Stimulated activated memory B cell treated with anti-CD40 and anti-IgM and Interleukin-4, amounts not matched to agents 10 μg/mL and 1 μg/mL and 100 μg/mL, for 72 hours (primary cell): ENCODE measurements at regions not wholly inside any gene's neighbourhood (a gene's known extent, or its start where the extent isn't known, plus 50 kb on each side); places are given as distances from the start of the nearest gene placed in this dataset.

Source experiments
- ATAC-seq: fragments of 150-1000 bp; cut with Tn5 transposase; 2 replicates; pipeline ENCODE4 v1.10.0; 2021
- H3K27ac Mint-ChIP-seq: one replicate; pipeline ENCODE4 v1.8.0; 2022; ENCODE audit warnings: mild to moderate bottlenecking, mixed read lengths
- H3K27me3 Mint-ChIP-seq: one replicate; pipeline ENCODE4 v1.8.0; 2022; ENCODE audit warnings: mixed read lengths
- H3K36me3 Mint-ChIP-seq: one replicate; pipeline ENCODE4 v1.8.0; 2022; ENCODE audit warnings: mixed read lengths
- H3K4me1 Mint-ChIP-seq: one replicate; pipeline ENCODE4 v1.8.0; 2022; ENCODE audit warnings: mixed read lengths
- H3K4me3 Mint-ChIP-seq: one replicate; pipeline ENCODE4 v1.8.0; 2022; ENCODE audit warnings: mild to moderate bottlenecking, moderate library complexity, mixed read lengths
- H3K9me3 Mint-ChIP-seq: one replicate; pipeline ENCODE4 v1.8.0; 2022; ENCODE audit warnings: mixed read lengths

DNA sequence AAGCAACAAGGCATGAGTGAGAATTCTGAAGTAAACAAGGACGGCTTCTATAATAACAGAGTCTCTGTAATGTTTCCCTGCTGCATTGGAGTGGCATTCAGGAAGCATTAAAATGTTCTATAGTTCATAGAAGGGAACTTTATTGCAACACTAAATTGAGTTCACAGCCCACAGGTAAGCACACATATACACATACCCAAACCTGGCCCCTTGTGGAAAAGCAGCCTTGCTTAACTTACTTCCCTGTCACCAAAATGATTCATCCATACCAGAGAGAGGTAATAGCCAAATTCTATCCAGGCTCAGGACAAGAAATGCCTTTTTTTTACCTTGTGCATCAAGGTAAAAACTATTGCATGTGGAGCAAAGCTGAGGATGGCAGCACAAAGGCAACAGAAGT is 241.4 kb downstream of the HHIPL2 start:
- no peak for ATAC-seq
- Mint-ChIP-seq H3K9me3 (no peaks in the 10 kb centered on the region), H3K27ac (no peak overlapping the region), H3K4me3 (no peak overlapping the region), H3K4me1 (no peaks in the 10 kb centered on the region), H3K36me3 (no peaks in the 10 kb centered on the region), H3K27me3 (peaks cover 9% of the 10 kb centered on the region)

- Mint-ChIP-seq H3K9me3 (no peaks in the 10 kb centered on the region), H3K27ac (no peak overlapping the region), H3K36me3 (no peaks in the 10 kb centered on the region), H3K27me3 (peaks cover 9% of the 10 kb centered on the region), H3K4me1 (no peaks in the 10 kb centered on the region), H3K4me3 (no peak overlapping the region)
- no peak for ATAC-seq
Measured at GRCh38 chr1:222306011-222306410, 241.9 kb downstream of the HHIPL2 start.

DNA sequence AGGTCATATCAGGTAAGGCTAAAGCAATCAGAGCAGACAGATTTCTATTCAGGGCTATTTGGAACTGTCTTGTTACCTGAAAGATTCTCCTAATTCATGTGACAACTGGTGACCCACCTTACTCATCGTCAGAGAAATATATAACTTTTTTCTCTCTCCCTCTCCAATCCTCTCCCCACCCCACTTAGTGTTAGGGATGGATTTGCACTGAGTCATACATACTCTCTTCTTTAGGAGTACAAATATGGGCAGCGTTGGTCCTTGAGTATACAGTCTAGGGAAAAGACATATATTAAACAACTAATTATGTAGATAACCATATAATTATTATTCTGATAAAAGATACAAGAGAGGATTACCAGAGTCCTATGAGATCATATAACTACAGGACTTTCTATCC is 246.3 kb downstream of the HHIPL2 start:
- peaks cover 11% of the 10 kb centered on the region for H3K9me3 Mint-ChIP-seq
- no peak overlapping the region for H3K27ac Mint-ChIP-seq
- ATAC-seq, result no peak
- no peaks in the 10 kb centered on the region for H3K27me3 Mint-ChIP-seq
- no peak overlapping the region for H3K4me3 Mint-ChIP-seq
- no peaks in the 10 kb centered on the region for H3K4me1 Mint-ChIP-seq
- no peaks in the 10 kb centered on the region for H3K36me3 Mint-ChIP-seq

GRCh38 chr1:222299524-222299923 is 248.4 kb downstream of the HHIPL2 start:
- no peak for ATAC-seq
- Mint-ChIP-seq H3K27me3 (no peaks in the 10 kb centered on the region), H3K36me3 (no peaks in the 10 kb centered on the region), H3K4me3 (no peak overlapping the region), H3K4me1 (no peaks in the 10 kb centered on the region), H3K9me3 (peaks cover 15% of the 10 kb centered on the region), H3K27ac (no peak overlapping the region)

- Mint-ChIP-seq H3K9me3 (peaks cover 4% of the 10 kb centered on the region), H3K27me3 (peaks cover 9% of the 10 kb centered on the region), H3K4me3 (no peak overlapping the region), H3K36me3 (no peaks in the 10 kb centered on the region), H3K4me1 (no peaks in the 10 kb centered on the region), H3K27ac (no peak overlapping the region)
- no peak for ATAC-seq
Measured at GRCh38 chr1:222290866-222291265, 257.0 kb downstream of the HHIPL2 start.

GRCh38 chr1:222288053-222288452 is 259.9 kb downstream of the HHIPL2 start:
- H3K9me3 Mint-ChIP-seq, result no peaks in the 10 kb centered on the region
- peaks cover 30% of the 10 kb centered on the region for H3K27me3 Mint-ChIP-seq
- no peak overlapping the region for H3K27ac Mint-ChIP-seq
- no peak for ATAC-seq
- H3K4me1 Mint-ChIP-seq, result peaks cover 6% of the 10 kb centered on the region
- no peaks in the 10 kb centered on the region for H3K36me3 Mint-ChIP-seq
- no peak overlapping the region for H3K4me3 Mint-ChIP-seq

- peaks cover 6% of the 10 kb centered on the region for H3K4me1 Mint-ChIP-seq
- H3K27me3 Mint-ChIP-seq, result peaks cover 39% of the 10 kb centered on the region
- no peak overlapping the region for H3K27ac Mint-ChIP-seq
- H3K36me3 Mint-ChIP-seq, result no peaks in the 10 kb centered on the region
- no peak for ATAC-seq
- no peak overlapping the region for H3K4me3 Mint-ChIP-seq
- peaks cover 2% of the 10 kb centered on the region for H3K9me3 Mint-ChIP-seq
Measured at GRCh38 chr1:222286011-222286410, 261.9 kb downstream of the HHIPL2 start.

- Mint-ChIP-seq H3K36me3 (no peaks in the 10 kb centered on the region), H3K9me3 (peaks cover 2% of the 10 kb centered on the region), H3K4me1 (peaks cover 6% of the 10 kb centered on the region), H3K27me3 (peaks cover 39% of the 10 kb centered on the region), H3K4me3 (no peak overlapping the region), H3K27ac (no peak overlapping the region)
- no peak for ATAC-seq
Measured at GRCh38 chr1:222285526-222285925, 262.4 kb downstream of the HHIPL2 start.

- Mint-ChIP-seq H3K27me3 (peaks cover 39% of the 10 kb centered on the region), H3K9me3 (peaks cover 2% of the 10 kb centered on the region), H3K4me1 (peaks cover 6% of the 10 kb centered on the region), H3K36me3 (no peaks in the 10 kb centered on the region), H3K4me3 (no peak overlapping the region), H3K27ac (no peak overlapping the region)
- no peak for ATAC-seq
Measured at GRCh38 chr1:222284466-222284865, 263.4 kb downstream of the HHIPL2 start.

- no peak overlapping the region for H3K27ac Mint-ChIP-seq
- no peak overlapping the region for H3K4me3 Mint-ChIP-seq
- peaks cover 2% of the 10 kb centered on the region for H3K9me3 Mint-ChIP-seq
- H3K4me1 Mint-ChIP-seq, result peaks cover 6% of the 10 kb centered on the region
- no peaks in the 10 kb centered on the region for H3K36me3 Mint-ChIP-seq
- no peak for ATAC-seq
- H3K27me3 Mint-ChIP-seq, result peaks cover 32% of the 10 kb centered on the region
Measured at GRCh38 chr1:222283147-222283768, 264.6 kb downstream of the HHIPL2 start.

- no peaks in the 10 kb centered on the region for H3K4me1 Mint-ChIP-seq
- H3K9me3 Mint-ChIP-seq, result peaks cover 2% of the 10 kb centered on the region
- ATAC-seq, result no peak
- no peak overlapping the region for H3K4me3 Mint-ChIP-seq
- no peaks in the 10 kb centered on the region for H3K36me3 Mint-ChIP-seq
- H3K27ac Mint-ChIP-seq, result no peak overlapping the region
- peaks cover 24% of the 10 kb centered on the region for H3K27me3 Mint-ChIP-seq
Measured at GRCh38 chr1:222279591-222279990, 268.3 kb downstream of the HHIPL2 start.

- H3K27ac Mint-ChIP-seq, result no peak overlapping the region
Measured at GRCh38 chr1:222278501-222278900, 269.4 kb downstream of the HHIPL2 start.

DNA sequence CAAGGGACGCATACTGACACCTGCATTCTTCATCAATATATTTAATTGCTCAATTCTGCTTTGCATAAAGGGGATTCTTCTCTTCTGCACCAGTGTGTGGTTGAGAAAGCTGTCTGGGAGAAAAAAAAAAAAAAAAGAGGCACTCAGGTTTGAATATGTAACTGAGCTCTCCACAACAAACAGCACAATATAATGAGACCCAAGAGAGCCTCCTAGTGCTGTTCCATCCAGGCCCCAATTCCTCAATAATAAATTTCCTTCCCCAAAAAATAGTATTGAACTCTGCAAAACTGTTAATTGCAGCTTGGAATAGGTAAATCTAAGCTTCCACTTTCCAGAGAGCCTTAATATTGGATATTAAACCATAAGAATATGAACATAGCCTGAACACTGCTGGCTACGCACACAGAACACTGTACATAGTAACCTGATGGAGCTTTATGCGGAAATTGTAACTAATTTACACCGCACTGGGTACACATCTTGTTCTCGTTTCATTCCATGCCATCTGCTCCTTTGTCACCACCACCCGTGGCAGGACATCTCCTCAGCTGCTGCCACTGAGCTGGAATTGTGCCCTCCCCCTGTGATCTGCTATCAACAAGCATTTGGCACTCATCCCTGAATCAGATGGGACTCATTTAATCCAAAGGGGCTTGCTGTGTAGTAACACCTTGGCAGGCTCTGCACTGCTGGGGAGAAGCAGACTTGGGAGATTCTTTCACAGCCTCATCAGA is 272.0 kb downstream of the HHIPL2 start:
- Mint-ChIP-seq H3K36me3 (no peaks in the 10 kb centered on the region), H3K27ac (no peak overlapping the region), H3K4me3 (no peak overlapping the region), H3K4me1 (no peaks in the 10 kb centered on the region), H3K9me3 (no peaks in the 10 kb centered on the region), H3K27me3 (peaks cover 10% of the 10 kb centered on the region)
- no peak for ATAC-seq

More at GRCh38 chr1:222278501-222278900, 269.4 kb downstream of the HHIPL2 start:
- no peak overlapping the region for H3K4me3 Mint-ChIP-seq
- ATAC-seq, result no peak
- peaks cover 2% of the 10 kb centered on the region for H3K9me3 Mint-ChIP-seq
- H3K27me3 Mint-ChIP-seq, result peaks cover 16% of the 10 kb centered on the region
- no peaks in the 10 kb centered on the region for H3K36me3 Mint-ChIP-seq
- H3K4me1 Mint-ChIP-seq, result no peaks in the 10 kb centered on the region

DNA sequence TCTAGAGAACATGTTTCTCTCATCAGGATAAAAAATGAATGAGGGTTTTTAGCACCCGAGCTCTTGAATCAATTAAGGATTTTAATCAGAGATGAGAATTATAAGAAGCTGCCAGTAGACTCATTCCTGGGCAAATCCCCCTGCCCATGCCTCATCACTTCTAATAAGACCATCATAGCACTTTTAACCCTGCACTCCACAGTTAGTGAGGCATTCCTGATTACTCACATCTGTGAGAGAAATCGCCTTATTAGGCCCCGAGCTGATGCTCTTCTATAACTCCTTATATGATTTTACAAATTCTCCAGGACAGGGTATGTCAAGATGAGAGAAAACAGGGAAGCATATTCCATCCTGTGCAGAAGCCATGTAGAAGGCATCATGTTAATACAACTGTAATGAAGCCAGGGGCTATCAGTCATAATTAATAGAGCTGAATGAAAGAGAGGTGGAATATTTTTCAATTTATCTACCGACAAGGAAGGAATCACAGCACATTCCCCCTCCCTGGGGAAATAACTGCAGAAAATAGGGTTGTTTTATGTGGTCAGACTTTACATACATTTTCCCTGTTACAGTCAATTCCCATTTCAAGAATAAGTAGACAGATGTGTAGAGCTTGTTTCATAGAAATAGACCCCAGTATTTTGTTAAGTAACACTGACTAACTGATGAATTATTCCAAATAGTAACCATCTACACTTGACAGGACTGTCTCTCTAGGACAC is 272.7 kb downstream of the HHIPL2 start:
- H3K27ac Mint-ChIP-seq, result no peak overlapping the region
- no peak for ATAC-seq
- no peak overlapping the region for H3K4me3 Mint-ChIP-seq

GRCh38 chr1:222266223-222267196 is 281.4 kb downstream of the HHIPL2 start:
- Mint-ChIP-seq H3K4me1 (no peaks in the 10 kb centered on the region), H3K27me3 (peaks cover 9% of the 10 kb centered on the region), H3K9me3 (no peaks in the 10 kb centered on the region), H3K4me3 (no peak overlapping the region), H3K27ac (no peak overlapping the region), H3K36me3 (no peaks in the 10 kb centered on the region)
- ATAC-seq, result no peak

More for the DNA sequence above, 272.7 kb downstream of the HHIPL2 start:
- Mint-ChIP-seq H3K27me3 (peaks cover 17% of the 10 kb centered on the region), H3K36me3 (no peaks in the 10 kb centered on the region), H3K4me1 (no peaks in the 10 kb centered on the region), H3K9me3 (no peaks in the 10 kb centered on the region)
